Gastrocnemius medialis (tissue), 4 donors: ENCODE measurements at regions not wholly inside any gene's neighbourhood (a gene's known extent, or its start where the extent isn't known, plus 50 kb on each side); places are given as distances from the start of the nearest gene placed in this dataset.
"Not testable (repeated sequence)": the region's sequence is repeated elsewhere in the genome, so short reads cannot be mapped to it uniquely, and the experiment has no call there.

Experiments
- ATAC-seq, 2 donors: fragments of 150-250 bp; one replicate each; pipeline ENCODE4 v1.9.1; 2016
- DNase-seq, 2 donors: peaks; one replicate each; pipeline ENCODE4 v3.0.0-alpha.2; 2019
- H3K27ac ChIP-seq, 4 donors: fragments of 200-600 bp; sonication (generic); 1 replicate in 1 of 4; 2 replicates in 3 of 4; pipeline ENCODE4 v1.5.1; 2016 to 2018; ENCODE audit warnings: mild to moderate bottlenecking in 2 of 4, moderate library complexity in 1 of 4
- H3K27me3 ChIP-seq, 3 donors: fragments of 200-600 bp; sonication (generic) in 2 of 3; 1 replicate in 1 of 3; 2 replicates in 2 of 3; pipeline versions ENCODE4 v1.5.1 to v1.6.0; 2016 to 2019; ENCODE audit warnings: mild to moderate bottlenecking in 1 of 3, moderate library complexity in 1 of 3
- H3K36me3 ChIP-seq, 2 donors: fragments of 200-600 bp; sonication (generic) in 1 of 2; one replicate each; pipeline ENCODE4 v1.5.1; 2017 to 2018
- H3K4me1 ChIP-seq, 2 donors: fragments of 200-600 bp; sonication (generic) in 1 of 2; one replicate each; pipeline ENCODE4 v1.5.1; 2016 to 2017; ENCODE audit warnings: mild to moderate bottlenecking in 2 of 2
- H3K4me3 ChIP-seq, 4 donors: fragments of 200-600 bp; sonication (generic) in 3 of 4; 1 replicate in 1 of 4; 2 replicates in 3 of 4; pipeline ENCODE4 v1.5.1; 2016 to 2019; ENCODE audit warnings: mild to moderate bottlenecking in 2 of 4
- H3K9me3 ChIP-seq, 3 donors: fragments of 200-600 bp; sonication (generic) in 2 of 3; 1 replicate in 1 of 3; 2 replicates in 2 of 3; pipeline ENCODE4 v1.5.1; 2016 to 2019
- POLR2A ChIP-seq, 2 donors: fragments of 450-650 bp; IDR thresholded peaks; one replicate each; pipeline ENCODE4 v1.6.1; 2017; ENCODE audit warnings: antibody characterized with exemption in 2 of 2, mild to moderate bottlenecking in 2 of 2, moderate library complexity in 2 of 2
- in situ Hi-C, 4 donors: fragments of 200-750 bp; cut with MboI; loops; one replicate each; pipeline versions ENCODE4 v1.15.0 to v1.8.0; 2017; ENCODE audit warnings: low sequenced_read_pairs in 4 of 4
- intact Hi-C: fragments of 100-400 bp; cut with DNase I; formaldehyde crosslinking; loops from one replicate; pipeline ENCODE4 v1.15.1; 2023; ENCODE audit warnings: low total_unique reads
- TF ChIP-seq, protein P1 (sequence below), 5 experiments: fragments of 450-650 bp in 3 of 5; fragments of 200-600 bp in 2 of 5; sonication (generic) in 2 of 5; IDR thresholded peaks in 4 of 5; conservative IDR thresholded peaks in 1 of 5; 1 replicate in 4 of 5; 2 replicates in 1 of 5; pipeline ENCODE4 v1.5.1; 2016 to 2019; ENCODE audit warnings: antibody characterized with exemption in 5 of 5, mild to moderate bottlenecking in 3 of 5, moderate library complexity in 3 of 5

DNA sequence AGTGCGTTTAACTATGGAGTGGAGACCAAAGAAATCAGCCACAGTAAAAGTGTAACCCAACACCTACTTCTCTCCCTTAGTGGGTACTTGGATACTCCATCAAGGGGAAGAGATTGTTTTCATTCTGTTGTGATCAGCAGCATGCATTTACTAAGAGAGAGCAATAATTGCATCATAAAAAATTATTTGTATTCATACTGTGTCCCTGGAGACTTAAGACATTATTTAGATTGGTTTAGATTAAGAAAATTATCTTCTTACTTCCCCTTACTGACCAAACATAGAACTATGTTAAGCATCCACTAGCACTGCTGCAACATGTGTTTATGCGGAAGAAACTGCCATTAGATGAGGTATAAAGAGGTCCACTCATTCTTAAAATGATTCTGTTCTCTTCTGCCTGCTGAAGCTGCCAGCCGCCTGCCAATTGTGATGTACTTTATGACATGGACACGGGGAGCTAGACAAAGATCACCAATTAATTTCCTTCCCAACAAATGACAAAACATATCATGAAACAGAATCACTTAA is 738.5 kb downstream of the DIAPH3 start:
- H3K27ac ChIP-seq, result no peak overlapping the region
- in situ Hi-C loops (no loop called here), intact Hi-C loops (no loop called here)
- no peaks in the 10 kb centered on the region for H3K36me3 ChIP-seq
- no peak for TF ChIP-seq POLR2A (IDR thresholded peaks at IDR 0.05)
- TF ChIP-seq, protein P1, sequence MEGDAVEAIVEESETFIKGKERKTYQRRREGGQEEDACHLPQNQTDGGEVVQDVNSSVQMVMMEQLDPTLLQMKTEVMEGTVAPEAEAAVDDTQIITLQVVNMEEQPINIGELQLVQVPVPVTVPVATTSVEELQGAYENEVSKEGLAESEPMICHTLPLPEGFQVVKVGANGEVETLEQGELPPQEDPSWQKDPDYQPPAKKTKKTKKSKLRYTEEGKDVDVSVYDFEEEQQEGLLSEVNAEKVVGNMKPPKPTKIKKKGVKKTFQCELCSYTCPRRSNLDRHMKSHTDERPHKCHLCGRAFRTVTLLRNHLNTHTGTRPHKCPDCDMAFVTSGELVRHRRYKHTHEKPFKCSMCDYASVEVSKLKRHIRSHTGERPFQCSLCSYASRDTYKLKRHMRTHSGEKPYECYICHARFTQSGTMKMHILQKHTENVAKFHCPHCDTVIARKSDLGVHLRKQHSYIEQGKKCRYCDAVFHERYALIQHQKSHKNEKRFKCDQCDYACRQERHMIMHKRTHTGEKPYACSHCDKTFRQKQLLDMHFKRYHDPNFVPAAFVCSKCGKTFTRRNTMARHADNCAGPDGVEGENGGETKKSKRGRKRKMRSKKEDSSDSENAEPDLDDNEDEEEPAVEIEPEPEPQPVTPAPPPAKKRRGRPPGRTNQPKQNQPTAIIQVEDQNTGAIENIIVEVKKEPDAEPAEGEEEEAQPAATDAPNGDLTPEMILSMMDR (IDR thresholded peaks at IDR 0.05 in 4 of 5, conservative IDR thresholded peaks at IDR 0.05 in 1 of 5), result no peak
- DNase-seq, result no peak
- no peaks in the 10 kb centered on the region for H3K27me3 ChIP-seq
- H3K9me3 ChIP-seq, result no peaks in the 10 kb centered on the region
- no peaks in the 10 kb centered on the region for H3K4me1 ChIP-seq
- no peak overlapping the region for H3K4me3 ChIP-seq
- no peak for ATAC-seq

DNA sequence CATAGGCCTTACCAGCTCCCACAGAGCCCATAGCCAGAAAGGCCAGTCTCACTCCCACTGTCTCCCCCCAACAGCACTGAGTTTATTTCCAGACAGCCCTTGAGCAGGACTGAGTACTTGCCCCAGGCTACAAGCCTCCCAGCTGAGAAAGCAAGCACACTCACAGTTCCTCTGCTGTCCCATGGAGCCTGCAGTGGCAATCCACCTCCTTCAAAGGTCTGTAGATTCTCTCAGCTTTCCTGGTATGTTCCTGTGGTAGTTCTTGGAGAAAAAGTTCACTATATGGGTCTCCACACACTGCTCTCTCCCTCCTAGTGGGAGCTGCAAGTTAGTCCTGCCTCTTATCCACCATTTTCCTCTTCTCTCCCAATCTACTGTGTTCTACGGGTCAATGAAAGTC is 728.7 kb downstream of the DIAPH3 start:
- no peaks in the 10 kb centered on the region for H3K9me3 ChIP-seq
- DNase-seq (no peak), ATAC-seq (no peak)
- no peaks in the 10 kb centered on the region for H3K36me3 ChIP-seq
- in situ Hi-C loops (no loop called here), intact Hi-C loops (no loop called here)
- H3K4me1 ChIP-seq, result no peaks in the 10 kb centered on the region
- TF ChIP-seq, protein P1 (IDR thresholded peaks at IDR 0.05 in 4 of 5, conservative IDR thresholded peaks at IDR 0.05 in 1 of 5), result no peak
- TF ChIP-seq POLR2A (IDR thresholded peaks at IDR 0.05), result no peak
- no peak overlapping the region for H3K4me3 ChIP-seq
- no peaks in the 10 kb centered on the region for H3K27me3 ChIP-seq
- no peak overlapping the region for H3K27ac ChIP-seq

DNA sequence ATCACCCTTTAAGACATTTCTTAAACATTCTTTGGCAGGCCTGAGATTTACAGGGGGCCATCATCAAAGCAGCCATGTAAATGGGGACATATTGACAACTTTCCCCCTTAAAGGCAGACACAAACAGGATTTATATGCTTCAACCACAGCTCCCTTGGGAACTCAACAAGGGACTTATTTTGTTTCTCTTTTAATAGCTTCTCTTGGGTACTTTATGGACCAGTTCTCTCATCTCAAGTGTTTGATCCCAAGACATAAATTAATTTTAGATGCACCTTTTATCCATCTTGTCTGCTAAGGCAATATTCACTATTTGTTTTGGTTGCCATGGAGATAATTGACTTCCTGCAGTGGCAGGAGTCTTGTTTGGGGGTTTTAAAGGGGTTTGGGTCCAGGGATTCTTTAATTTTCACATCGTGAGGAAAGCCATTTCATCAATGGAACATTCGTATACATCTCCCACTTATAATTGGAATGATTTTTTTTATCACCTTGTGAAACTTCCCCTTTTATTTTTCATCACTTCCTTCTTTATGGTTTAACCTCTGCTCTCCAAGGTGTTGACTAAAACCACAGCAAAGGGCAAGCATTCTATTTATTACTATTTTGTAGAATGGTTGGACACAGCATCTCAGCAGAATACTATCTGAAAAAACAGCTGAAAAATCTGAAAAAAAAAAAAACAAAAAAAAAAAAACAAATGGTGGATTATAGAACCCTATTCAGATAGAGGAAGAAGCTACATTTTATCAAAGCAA is 726.0 kb downstream of the DIAPH3 start:
- no peaks in the 10 kb centered on the region for H3K27me3 ChIP-seq
- TF ChIP-seq, protein P1 (IDR thresholded peaks at IDR 0.05 in 4 of 5, conservative IDR thresholded peaks at IDR 0.05 in 1 of 5), result no peak
- TF ChIP-seq POLR2A (IDR thresholded peaks at IDR 0.05), result no peak
- no peaks in the 10 kb centered on the region for H3K36me3 ChIP-seq
- H3K4me1 ChIP-seq, result no peaks in the 10 kb centered on the region
- H3K27ac ChIP-seq, result no peak overlapping the region
- DNase-seq, result no peak
- in situ Hi-C loops, result no loop called here
- no peaks in the 10 kb centered on the region for H3K9me3 ChIP-seq
- no peak overlapping the region for H3K4me3 ChIP-seq
- intact Hi-C loops, result no loop called here
- ATAC-seq, result no peak

DNA sequence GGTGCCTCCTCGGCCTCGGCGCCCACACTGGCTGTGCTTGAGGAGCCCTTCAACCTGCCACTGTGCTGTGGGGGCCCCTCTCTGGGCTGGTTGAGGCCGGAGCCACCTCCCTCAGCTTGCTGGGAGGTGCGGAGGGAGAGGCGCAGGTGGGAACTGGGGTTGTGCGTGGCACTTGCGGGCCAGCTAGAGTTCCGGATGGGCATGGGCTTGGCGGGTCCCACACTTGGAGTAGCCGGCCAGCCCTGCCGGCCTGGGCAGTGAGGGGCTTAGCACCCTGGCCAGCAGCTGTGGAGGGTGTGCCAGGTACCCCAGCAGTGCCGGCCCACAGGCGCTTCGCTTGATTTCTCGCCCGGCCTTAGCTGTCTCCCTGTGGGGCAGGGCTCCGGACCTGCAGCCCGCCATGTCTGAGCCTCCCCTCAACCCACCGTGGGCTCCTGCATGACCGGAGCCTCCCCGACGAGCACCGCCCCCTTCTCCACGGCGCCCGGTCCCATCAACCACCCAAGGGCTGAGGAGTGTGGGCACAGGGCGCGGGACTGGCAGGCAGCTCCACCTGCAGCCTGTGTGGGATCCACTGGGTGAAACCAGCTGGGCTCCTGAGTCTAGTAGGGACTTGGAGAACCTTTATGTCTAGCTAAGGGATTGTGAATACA is 723.8 kb downstream of the DIAPH3 start:
- TF ChIP-seq, protein P1 (IDR thresholded peaks at IDR 0.05 in 4 of 5, conservative IDR thresholded peaks at IDR 0.05 in 1 of 5), result no peak
- no peak for TF ChIP-seq POLR2A (IDR thresholded peaks at IDR 0.05)
- no peak for DNase-seq
- no peak for ATAC-seq
- H3K4me1 ChIP-seq, result no peaks in the 10 kb centered on the region
- H3K4me3 ChIP-seq, result no peak overlapping the region
- H3K27me3 ChIP-seq, result no peaks in the 10 kb centered on the region
- H3K9me3 ChIP-seq, result no peaks in the 10 kb centered on the region
- no peak overlapping the region for H3K27ac ChIP-seq
- intact Hi-C loops (no loop called here), in situ Hi-C loops (no loop called here)
- no peaks in the 10 kb centered on the region for H3K36me3 ChIP-seq

DNA sequence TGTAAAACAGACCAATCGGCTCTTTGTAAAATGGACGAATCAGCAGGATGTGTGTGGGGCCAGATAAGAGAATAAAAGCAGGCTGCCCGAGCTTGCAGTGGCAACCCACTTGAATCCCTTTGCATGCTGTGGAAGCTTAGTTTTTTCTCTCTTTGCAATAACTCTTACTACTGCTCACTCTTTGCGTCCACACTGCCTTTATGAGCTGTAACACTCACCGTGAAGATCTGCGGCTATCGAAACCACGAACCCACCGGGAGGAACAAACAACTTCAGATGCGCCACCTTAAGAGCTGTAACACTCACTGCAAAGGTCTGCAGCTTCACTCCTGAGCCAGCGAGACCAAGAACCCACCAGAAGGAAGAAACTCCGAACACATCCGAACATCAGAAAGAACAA is 722.7 kb downstream of the DIAPH3 start:
- in situ Hi-C loops, result not testable (repeated sequence)

More for the DNA sequence above, 722.7 kb downstream of the DIAPH3 start:
- H3K4me1 ChIP-seq, H3K4me3 ChIP-seq, DNase-seq, H3K9me3 ChIP-seq, intact Hi-C loops, H3K27ac ChIP-seq, ATAC-seq, H3K27me3 ChIP-seq, H3K36me3 ChIP-seq: not testable (repeated sequence)
